ENCODE measurements at regions not wholly inside any gene's neighbourhood (a gene's known extent, or its start where the extent isn't known, plus 50 kb on each side); places are given as distances from the start of the nearest gene placed in this dataset.

DNA sequence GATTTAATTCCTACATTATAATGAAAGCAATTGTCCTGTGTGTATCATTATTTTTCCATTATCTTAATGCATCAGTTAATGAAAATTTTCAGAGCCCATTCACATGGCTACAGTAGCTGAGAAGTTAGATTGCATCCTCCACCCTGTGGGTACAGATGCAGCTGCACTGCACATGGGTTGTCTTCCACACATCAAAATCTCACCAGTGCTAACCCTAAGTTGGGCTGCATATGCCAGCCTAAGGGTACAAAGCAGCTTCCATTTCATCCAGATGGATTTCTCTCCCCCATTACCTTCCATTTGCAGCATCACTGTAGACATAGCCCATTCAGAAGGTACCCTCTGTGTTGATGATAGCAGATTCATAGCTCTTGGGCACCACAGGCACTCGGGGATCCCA is 74.7 kb upstream of the WDR11 start:
- H3K27ac ChIP-seq = no peak overlapping the region
- no peak overlapping the region for H3K4me3 ChIP-seq (ENCODE audit: low read depth, low read length)
- in situ Hi-C loops (cut with HindIII; ENCODE audit: low pct_ligation_motif_present, low sequenced_read_pairs) = no loop called here
- H3K27me3 ChIP-seq (replicated peaks) = no peaks in the 10 kb centered on the region
- TF ChIP-seq, protein P1, sequence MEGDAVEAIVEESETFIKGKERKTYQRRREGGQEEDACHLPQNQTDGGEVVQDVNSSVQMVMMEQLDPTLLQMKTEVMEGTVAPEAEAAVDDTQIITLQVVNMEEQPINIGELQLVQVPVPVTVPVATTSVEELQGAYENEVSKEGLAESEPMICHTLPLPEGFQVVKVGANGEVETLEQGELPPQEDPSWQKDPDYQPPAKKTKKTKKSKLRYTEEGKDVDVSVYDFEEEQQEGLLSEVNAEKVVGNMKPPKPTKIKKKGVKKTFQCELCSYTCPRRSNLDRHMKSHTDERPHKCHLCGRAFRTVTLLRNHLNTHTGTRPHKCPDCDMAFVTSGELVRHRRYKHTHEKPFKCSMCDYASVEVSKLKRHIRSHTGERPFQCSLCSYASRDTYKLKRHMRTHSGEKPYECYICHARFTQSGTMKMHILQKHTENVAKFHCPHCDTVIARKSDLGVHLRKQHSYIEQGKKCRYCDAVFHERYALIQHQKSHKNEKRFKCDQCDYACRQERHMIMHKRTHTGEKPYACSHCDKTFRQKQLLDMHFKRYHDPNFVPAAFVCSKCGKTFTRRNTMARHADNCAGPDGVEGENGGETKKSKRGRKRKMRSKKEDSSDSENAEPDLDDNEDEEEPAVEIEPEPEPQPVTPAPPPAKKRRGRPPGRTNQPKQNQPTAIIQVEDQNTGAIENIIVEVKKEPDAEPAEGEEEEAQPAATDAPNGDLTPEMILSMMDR (IDR thresholded peaks at IDR 0.05; ENCODE audit: low read depth, low read length, missing control alignments) = no peak
- DNase-seq = no peak
- H3K36me3 ChIP-seq (replicated peaks) = no peaks in the 10 kb centered on the region

GRCh38 chr10:120782336-120782735 is 68.8 kb upstream of the WDR11 start:
- TF ChIP-seq, protein P1 (IDR thresholded peaks at IDR 0.05; ENCODE audit: low read depth, low read length, missing control alignments) = no peak

GRCh38 chr10:120783098-120783497 is 68.1 kb upstream of the WDR11 start:
- no peaks in the 10 kb centered on the region for H3K27me3 ChIP-seq (replicated peaks)
- H3K27ac ChIP-seq = no peak overlapping the region
- no peak for DNase-seq
- no peak overlapping the region for H3K4me3 ChIP-seq (ENCODE audit: low read depth, low read length)
- H3K36me3 ChIP-seq (replicated peaks) = no peaks in the 10 kb centered on the region
- in situ Hi-C loops (cut with HindIII; ENCODE audit: low pct_ligation_motif_present, low sequenced_read_pairs) = no loop called here
- TF ChIP-seq, protein P1 (IDR thresholded peaks at IDR 0.05; ENCODE audit: low read depth, low read length, missing control alignments) = no peak

More at GRCh38 chr10:120782336-120782735, 68.8 kb upstream of the WDR11 start:
- in situ Hi-C loops (cut with HindIII; ENCODE audit: low pct_ligation_motif_present, low sequenced_read_pairs) = no loop called here
- Histone ChIP-seq H3K27me3 (replicated peaks) (no peaks in the 10 kb centered on the region), H3K27ac (no peak overlapping the region), H3K4me3 (ENCODE audit: low read depth, low read length) (no peak overlapping the region), H3K36me3 (replicated peaks) (no peaks in the 10 kb centered on the region)
- DNase-seq = no peak

- in situ Hi-C loops (cut with HindIII; ENCODE audit: low pct_ligation_motif_present, low sequenced_read_pairs) = no loop called here
Observed at GRCh38 chr10:120783867-120784266, 67.3 kb upstream of the WDR11 start.

DNA sequence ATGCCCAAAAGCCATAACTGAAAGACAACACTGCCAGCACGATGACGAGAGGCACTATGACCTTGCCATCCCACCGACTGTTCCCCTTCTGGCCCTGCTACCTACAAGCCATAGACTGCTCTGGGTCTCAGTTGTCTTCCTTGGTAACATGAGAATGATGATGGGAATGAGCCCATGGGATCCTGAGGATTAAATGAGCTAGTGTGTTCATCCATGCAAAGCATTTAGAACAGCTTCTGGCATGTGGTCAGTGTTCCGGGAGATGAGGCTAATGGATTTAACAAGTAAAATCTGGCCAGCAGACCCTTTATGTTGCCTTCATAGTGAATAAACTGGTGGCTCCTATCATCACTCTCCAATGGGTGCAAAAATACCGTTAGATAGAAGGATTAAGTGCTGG is 62.4 kb upstream of the WDR11 start:
- no peak overlapping the region for H3K27ac ChIP-seq
- no peaks in the 10 kb centered on the region for H3K36me3 ChIP-seq (replicated peaks)
- DNase-seq = no peak
- no peaks in the 10 kb centered on the region for H3K27me3 ChIP-seq (replicated peaks)
- TF ChIP-seq, protein P1 (IDR thresholded peaks at IDR 0.05; ENCODE audit: low read depth, low read length, missing control alignments) = no peak
- no peak overlapping the region for H3K4me3 ChIP-seq (ENCODE audit: low read depth, low read length)
- in situ Hi-C loops (cut with HindIII; ENCODE audit: low pct_ligation_motif_present, low sequenced_read_pairs) = no loop called here

More at GRCh38 chr10:120783867-120784266, 67.3 kb upstream of the WDR11 start:
- Histone ChIP-seq H3K27ac (no peak overlapping the region), H3K36me3 (replicated peaks) (no peaks in the 10 kb centered on the region), H3K27me3 (replicated peaks) (no peaks in the 10 kb centered on the region), H3K4me3 (ENCODE audit: low read depth, low read length) (no peak overlapping the region)
- no peak for DNase-seq
- TF ChIP-seq, protein P1 (IDR thresholded peaks at IDR 0.05; ENCODE audit: low read depth, low read length, missing control alignments) = no peak

Data from brain microvascular endothelial cell (primary cell).